Spleen (tissue), 7 donors: ENCODE measurements at regions not wholly inside any gene's neighbourhood (a gene's known extent, or its start where the extent isn't known, plus 50 kb on each side); places are given as distances from the start of the nearest gene placed in this dataset.

Experiments used
- POLR2A ChIP-seq, 3 donors: fragments of 450-650 bp; IDR thresholded peaks; one replicate each; pipeline ENCODE4 v1.5.1; 2017; ENCODE audit warnings: antibody characterized with exemption in 3 of 3, mild to moderate bottlenecking in 1 of 3
- TF ChIP-seq, protein P1 (sequence below), 11 experiments: fragments of 200-600 bp in 7 of 11; fragments of 450-650 bp in 4 of 11; sonication (generic) in 4 of 11; IDR thresholded peaks in 8 of 11; conservative IDR thresholded peaks in 3 of 11; 1 replicate in 7 of 11; 2 replicates in 4 of 11; pipeline versions ENCODE4 v1.4.0 to v1.8.0; 2016 to 2021; ENCODE audit warnings: antibody characterized with exemption in 11 of 11, inconsistent platforms in 4 of 11, mild to moderate bottlenecking in 1 of 11
- donor health status: DM: no; HTN: no; CAD: no; lungs with moderate emphysema.
- donor health status: DM: no; HTN: no; CAD: no.
- donor health status: DM: no; HTN: no; CAD: no.

- TF ChIP-seq, protein P1, sequence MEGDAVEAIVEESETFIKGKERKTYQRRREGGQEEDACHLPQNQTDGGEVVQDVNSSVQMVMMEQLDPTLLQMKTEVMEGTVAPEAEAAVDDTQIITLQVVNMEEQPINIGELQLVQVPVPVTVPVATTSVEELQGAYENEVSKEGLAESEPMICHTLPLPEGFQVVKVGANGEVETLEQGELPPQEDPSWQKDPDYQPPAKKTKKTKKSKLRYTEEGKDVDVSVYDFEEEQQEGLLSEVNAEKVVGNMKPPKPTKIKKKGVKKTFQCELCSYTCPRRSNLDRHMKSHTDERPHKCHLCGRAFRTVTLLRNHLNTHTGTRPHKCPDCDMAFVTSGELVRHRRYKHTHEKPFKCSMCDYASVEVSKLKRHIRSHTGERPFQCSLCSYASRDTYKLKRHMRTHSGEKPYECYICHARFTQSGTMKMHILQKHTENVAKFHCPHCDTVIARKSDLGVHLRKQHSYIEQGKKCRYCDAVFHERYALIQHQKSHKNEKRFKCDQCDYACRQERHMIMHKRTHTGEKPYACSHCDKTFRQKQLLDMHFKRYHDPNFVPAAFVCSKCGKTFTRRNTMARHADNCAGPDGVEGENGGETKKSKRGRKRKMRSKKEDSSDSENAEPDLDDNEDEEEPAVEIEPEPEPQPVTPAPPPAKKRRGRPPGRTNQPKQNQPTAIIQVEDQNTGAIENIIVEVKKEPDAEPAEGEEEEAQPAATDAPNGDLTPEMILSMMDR (IDR thresholded peaks at IDR 0.05 in 8 of 11, conservative IDR thresholded peaks at IDR 0.05 in 3 of 11), result no peak
- TF ChIP-seq POLR2A (IDR thresholded peaks at IDR 0.05), result no peak
Observed at GRCh38 chr1:95517506-95517905, 283.5 kb downstream of the RWDD3 start.
